Kidney (tissue), 13 donors: ENCODE measurements at regions not wholly inside any gene's neighbourhood (a gene's known extent, or its start where the extent isn't known, plus 50 kb on each side); places are given as distances from the start of the nearest gene placed in this dataset.

Experiments used
- DNase-seq, 5 donors: peaks; one replicate each; pipeline ENCODE4 v3.0.0-alpha.2; 2013 to 2020
- FAIRE-seq: peaks from 2 replicates; lab custom pipeline; 2012; peaks lifted over from hg19 to GRCh38; lab: Jason Lieb, UNC
- H3K27ac ChIP-seq, 2 donors: one replicate each; pipeline ENCODE4 v1.7.0; 2013; ENCODE audit warnings: low read depth in 2 of 2, low read length in 2 of 2, inconsistent platforms in 1 of 2
- H3K27me3 ChIP-seq: one replicate; pipeline ENCODE4 v1.7.1; 2013; ENCODE audit warnings: low read length, inconsistent platforms; ENCODE audit not compliant: control insufficient read depth, insufficient read depth
- H3K36me3 ChIP-seq, 3 donors: one replicate each; pipeline versions ENCODE4 v1.7.0 to v1.7.1; 2013; ENCODE audit warnings: low read length in 3 of 3, control low read depth in 1 of 3, inconsistent platforms in 1 of 3; ENCODE audit not compliant: insufficient read depth in 3 of 3, control insufficient read depth in 2 of 3
- H3K4me1 ChIP-seq, 3 donors: one replicate each; pipeline versions ENCODE4 v1.7.0 to v1.7.1; 2013; ENCODE audit warnings: low read length in 3 of 3, inconsistent platforms in 1 of 3, low read depth in 1 of 3; ENCODE audit not compliant: control insufficient read depth in 2 of 3, insufficient read depth in 2 of 3
- H3K4me3 ChIP-seq, 3 donors: one replicate each; pipeline versions ENCODE4 v1.7.0 to v1.8.1; 2013; ENCODE audit warnings: low read length in 3 of 3, control low read depth in 1 of 3, inconsistent platforms in 1 of 3
- H3K9ac ChIP-seq, 3 donors: one replicate each; pipeline versions ENCODE4 v1.7.0 to v1.7.1; 2013; ENCODE audit warnings: low read length in 3 of 3, control low read depth in 1 of 3, inconsistent platforms in 1 of 3
- H3K9me3 ChIP-seq, 3 donors: one replicate each; pipeline versions ENCODE4 v1.7.0 to v1.7.1; 2013; ENCODE audit warnings: low read length in 3 of 3, control low read depth in 1 of 3, inconsistent platforms in 1 of 3; ENCODE audit not compliant: control insufficient read depth in 2 of 3, insufficient read depth in 1 of 3
- intact Hi-C: fragments of 100-400 bp; cut with DNase I; formaldehyde crosslinking; loops from one replicate; pipeline ENCODE4 v1.11.1; 2022
- TF ChIP-seq, protein P1 (sequence below): IDR thresholded peaks from 3 replicates; pipeline ENCODE4 v1.5.1; 2012; ENCODE audit warnings: mild to moderate bottlenecking, moderate library complexity, borderline replicate concordance; ENCODE audit not compliant: insufficient read depth; ENCODE audit errors: extremely low read depth
- donor health status: control.
- donor health status: control.
- donor health status: control.
- donor health status: control.
- donor health status: control.
- donor health status: DM: yes; HTN: yes; CAD: no.
- donor health status: Normal renal cell carcinoma (clear cell type).

DNA sequence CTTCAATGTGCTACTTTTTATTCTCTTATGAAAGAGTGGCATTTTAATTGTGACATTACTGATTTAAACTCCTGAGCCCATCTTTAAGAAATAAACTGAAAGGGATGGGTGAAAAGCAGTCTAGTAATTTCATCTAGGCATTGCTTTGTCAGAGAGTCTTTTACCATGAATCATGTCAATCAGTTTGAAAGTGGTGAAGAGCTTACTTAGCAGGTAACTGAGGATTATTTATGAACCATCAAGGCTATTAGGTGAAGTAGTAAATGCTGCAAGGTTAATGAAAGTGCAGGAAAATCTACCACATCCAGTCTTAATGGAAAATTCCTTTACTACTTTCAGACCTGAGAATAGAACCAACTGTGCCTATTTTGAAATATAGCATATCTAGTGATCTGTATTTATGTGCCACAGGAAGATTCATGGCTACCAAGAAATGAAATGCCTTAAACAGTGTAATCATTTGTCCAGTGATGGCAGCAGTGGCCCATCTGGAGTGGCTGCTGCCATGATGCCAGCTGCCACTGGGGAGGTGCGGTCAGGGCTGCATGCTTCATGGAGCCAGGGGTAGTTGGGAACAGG is 368.9 kb downstream of the SLITRK6 start:
- Histone ChIP-seq H3K36me3 (no peaks in the 10 kb centered on the region), H3K4me1 (no peaks in the 10 kb centered on the region), H3K9me3 (no peaks in the 10 kb centered on the region), H3K27me3 (no peaks in the 10 kb centered on the region), H3K4me3 (no peak overlapping the region), H3K27ac (no peak overlapping the region), H3K9ac (no peak overlapping the region)
- DNase-seq, result peak in 1 of 5 donors; percentile 5
- intact Hi-C loops, result no loop called here
- TF ChIP-seq, protein P1, sequence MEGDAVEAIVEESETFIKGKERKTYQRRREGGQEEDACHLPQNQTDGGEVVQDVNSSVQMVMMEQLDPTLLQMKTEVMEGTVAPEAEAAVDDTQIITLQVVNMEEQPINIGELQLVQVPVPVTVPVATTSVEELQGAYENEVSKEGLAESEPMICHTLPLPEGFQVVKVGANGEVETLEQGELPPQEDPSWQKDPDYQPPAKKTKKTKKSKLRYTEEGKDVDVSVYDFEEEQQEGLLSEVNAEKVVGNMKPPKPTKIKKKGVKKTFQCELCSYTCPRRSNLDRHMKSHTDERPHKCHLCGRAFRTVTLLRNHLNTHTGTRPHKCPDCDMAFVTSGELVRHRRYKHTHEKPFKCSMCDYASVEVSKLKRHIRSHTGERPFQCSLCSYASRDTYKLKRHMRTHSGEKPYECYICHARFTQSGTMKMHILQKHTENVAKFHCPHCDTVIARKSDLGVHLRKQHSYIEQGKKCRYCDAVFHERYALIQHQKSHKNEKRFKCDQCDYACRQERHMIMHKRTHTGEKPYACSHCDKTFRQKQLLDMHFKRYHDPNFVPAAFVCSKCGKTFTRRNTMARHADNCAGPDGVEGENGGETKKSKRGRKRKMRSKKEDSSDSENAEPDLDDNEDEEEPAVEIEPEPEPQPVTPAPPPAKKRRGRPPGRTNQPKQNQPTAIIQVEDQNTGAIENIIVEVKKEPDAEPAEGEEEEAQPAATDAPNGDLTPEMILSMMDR, result no peak
- no peak for FAIRE-seq

DNA sequence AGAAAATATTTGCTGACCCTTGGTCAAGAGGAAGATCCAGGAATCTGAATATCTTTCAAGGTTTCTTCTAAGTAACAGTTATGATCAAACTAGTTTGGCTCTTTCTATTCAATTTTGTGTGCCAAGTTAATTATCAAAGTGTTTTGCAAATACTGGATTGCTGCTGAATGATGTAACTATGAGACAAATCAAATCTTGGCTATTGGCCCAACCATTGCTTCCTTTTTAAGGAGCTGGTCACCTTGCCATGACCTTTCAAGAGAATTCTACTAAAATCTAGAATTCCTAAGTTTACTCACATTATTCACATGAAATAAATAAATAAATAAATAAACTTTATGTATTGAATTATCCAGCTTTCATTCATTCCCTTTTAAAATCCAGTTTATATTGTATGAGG is 371.8 kb downstream of the SLITRK6 start:
- TF ChIP-seq, protein P1, result no peak
- FAIRE-seq (no peak), DNase-seq (no peak)
- no peak overlapping the region for H3K9ac ChIP-seq
- no peaks in the 10 kb centered on the region for H3K9me3 ChIP-seq
- intact Hi-C loops, result no loop called here
- H3K4me1 ChIP-seq, result no peaks in the 10 kb centered on the region
- H3K4me3 ChIP-seq, result no peak overlapping the region
- H3K27ac ChIP-seq, result no peak overlapping the region
- H3K36me3 ChIP-seq, result no peaks in the 10 kb centered on the region
- H3K27me3 ChIP-seq, result no peaks in the 10 kb centered on the region

DNA sequence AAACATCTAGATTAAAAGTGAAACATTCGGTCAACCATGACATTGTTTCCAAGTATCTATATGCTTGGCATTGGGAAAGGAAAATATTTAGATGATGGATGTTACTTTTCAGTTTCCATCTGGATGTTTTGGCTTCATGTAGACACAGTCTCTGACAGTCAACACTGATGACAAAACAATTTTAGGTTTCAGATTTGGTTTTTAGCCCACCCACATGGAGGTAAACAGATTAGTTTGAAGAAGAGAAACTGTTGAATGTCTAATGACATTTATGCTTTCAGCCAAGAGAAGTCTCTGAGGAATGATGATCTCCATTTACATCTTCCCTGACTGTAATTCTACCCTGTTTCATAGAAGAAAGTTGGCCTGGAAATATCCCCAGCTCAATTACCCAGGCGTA is 379.1 kb downstream of the SLITRK6 start:
- H3K9me3 ChIP-seq, result no peaks in the 10 kb centered on the region
- H3K27ac ChIP-seq, result no peak overlapping the region
- no peak overlapping the region for H3K4me3 ChIP-seq
- no peaks in the 10 kb centered on the region for H3K27me3 ChIP-seq
- no peaks in the 10 kb centered on the region for H3K36me3 ChIP-seq
- no peaks in the 10 kb centered on the region for H3K4me1 ChIP-seq
- no peak for FAIRE-seq
- intact Hi-C loops, result no loop called here
- TF ChIP-seq, protein P1, result no peak
- H3K9ac ChIP-seq, result no peak overlapping the region
- DNase-seq, result no peak

DNA sequence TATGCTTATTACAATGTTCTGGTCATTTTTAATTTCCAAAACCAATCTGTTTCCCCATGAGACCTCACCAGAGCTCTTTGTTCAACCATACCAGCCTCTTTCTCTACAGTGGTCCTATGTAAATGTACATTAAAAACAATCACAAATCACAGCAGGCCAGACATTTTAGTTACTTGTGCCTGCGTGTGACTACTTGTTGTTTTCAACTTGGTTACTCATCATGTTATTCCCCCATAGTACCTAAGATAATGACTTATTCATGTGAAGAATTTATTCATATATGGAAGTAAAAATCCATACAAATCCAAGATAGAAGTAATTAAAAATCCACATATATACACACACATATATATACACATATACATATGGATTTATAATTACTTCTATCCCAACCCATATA is 379.6 kb downstream of the SLITRK6 start:
- Histone ChIP-seq H3K9me3 (no peaks in the 10 kb centered on the region), H3K4me3 (no peak overlapping the region), H3K36me3 (no peaks in the 10 kb centered on the region), H3K27ac (no peak overlapping the region), H3K9ac (no peak overlapping the region), H3K4me1 (no peaks in the 10 kb centered on the region), H3K27me3 (no peaks in the 10 kb centered on the region)
- intact Hi-C loops, result no loop called here
- FAIRE-seq (no peak), DNase-seq (no peak)
- TF ChIP-seq, protein P1, result no peak
